ENCODE measurements at regions not wholly inside any gene's neighbourhood (a gene's known extent, or its start where the extent isn't known, plus 50 kb on each side); places are given as distances from the start of the nearest gene placed in this dataset.

- no peak for TF ChIP-seq EZH2phosphoT487 (IDR thresholded peaks at IDR 0.05; ENCODE audit: borderline replicate concordance, low read length)
- TF ChIP-seq CTCF (conservative IDR thresholded peaks at IDR 0.05; ENCODE audit: low read depth, low read length), result no peak
Measured at GRCh38 chr2:19806131-19806530, 95.7 kb downstream of the TTC32 start.

All from PC-3 (cell line).